Natural killer cell treated with Interleukin-12 subunit alpha and Interleukin-12 subunit beta and Interleukin-15 and Interleukin-18, amount 100 ng/mL, for 72 hours (primary cell): ENCODE measurements at regions not wholly inside any gene's neighbourhood (a gene's known extent, or its start where the extent isn't known, plus 50 kb on each side); places are given as distances from the start of the nearest gene placed in this dataset.
A peak's percentile ranks its signal among the peaks of the same experiment; 100 is the strongest.

Experiments used
- ATAC-seq, 2 donors: fragments of 150-1000 bp; cut with Tn5 transposase in 1 of 2; sonication (Bioruptor Pico), chemical (Tn5 transposase) in 1 of 2; 2 replicates each; pipeline ENCODE4 v1.10.0; 2021
- DNase-seq: peaks from one replicate; pipeline ENCODE4 v3.0.0; 2022; ENCODE audit warnings: low spot score
- H3K27ac Mint-ChIP-seq, 2 donors: 1 replicate in 1 of 2; 2 replicates in 1 of 2; pipeline ENCODE4 v1.8.0; 2022; ENCODE audit warnings: mixed read lengths in 2 of 2, mild to moderate bottlenecking in 1 of 2, moderate library complexity in 1 of 2
- H3K27me3 Mint-ChIP-seq, 2 donors: 1 replicate in 1 of 2; 2 replicates in 1 of 2; pipeline ENCODE4 v1.8.0; 2022; ENCODE audit warnings: mixed read lengths in 2 of 2
- H3K36me3 Mint-ChIP-seq: one replicate; pipeline ENCODE4 v1.8.0; 2022; ENCODE audit warnings: mixed read lengths
- H3K4me1 Mint-ChIP-seq, 2 donors: 1 replicate in 1 of 2; 2 replicates in 1 of 2; pipeline ENCODE4 v1.8.0; 2022; ENCODE audit warnings: low read depth in 2 of 2, mixed read lengths in 2 of 2, mild to moderate bottlenecking in 1 of 2
- H3K4me3 Mint-ChIP-seq: one replicate; pipeline ENCODE4 v1.8.0; 2022; ENCODE audit warnings: mixed read lengths
- H3K9me3 Mint-ChIP-seq: 2 replicates; pipeline ENCODE4 v1.8.0; 2022; ENCODE audit warnings: mixed read lengths

GRCh38 chr13:70390968-70391367 is 282.7 kb upstream of the KLHL1 start:
- H3K36me3 Mint-ChIP-seq, result no peaks in the 10 kb centered on the region
- H3K27ac Mint-ChIP-seq, result no peak overlapping the region
- ATAC-seq, result no peak
- H3K9me3 Mint-ChIP-seq, result peaks cover 18% of the 10 kb centered on the region
- H3K4me3 Mint-ChIP-seq, result no peak overlapping the region
- H3K4me1 Mint-ChIP-seq, result no peaks in the 10 kb centered on the region
- H3K27me3 Mint-ChIP-seq, result no peaks in the 10 kb centered on the region
- DNase-seq, result no peak

GRCh38 chr13:70390064-70390463 is 281.8 kb upstream of the KLHL1 start:
- H3K27ac Mint-ChIP-seq, result no peak overlapping the region
- H3K4me3 Mint-ChIP-seq, result no peak overlapping the region
- no peaks in the 10 kb centered on the region for H3K36me3 Mint-ChIP-seq
- no peaks in the 10 kb centered on the region for H3K27me3 Mint-ChIP-seq
- ATAC-seq (no peak), DNase-seq (no peak)
- H3K9me3 Mint-ChIP-seq, result peaks cover 18% of the 10 kb centered on the region
- no peaks in the 10 kb centered on the region for H3K4me1 Mint-ChIP-seq

GRCh38 chr13:70388935-70389334 is 280.7 kb upstream of the KLHL1 start:
- no peaks in the 10 kb centered on the region for H3K27me3 Mint-ChIP-seq
- H3K9me3 Mint-ChIP-seq, result peaks cover 18% of the 10 kb centered on the region
- no peak overlapping the region for H3K4me3 Mint-ChIP-seq
- H3K4me1 Mint-ChIP-seq, result no peaks in the 10 kb centered on the region
- ATAC-seq (no peak), DNase-seq (no peak)
- H3K36me3 Mint-ChIP-seq, result no peaks in the 10 kb centered on the region
- H3K27ac Mint-ChIP-seq, result no peak overlapping the region

- no peaks in the 10 kb centered on the region for H3K36me3 Mint-ChIP-seq
- no peaks in the 10 kb centered on the region for H3K27me3 Mint-ChIP-seq
- no peak overlapping the region for H3K27ac Mint-ChIP-seq
- no peak for DNase-seq
- peak in 1 of 2 donors; percentile 36 for ATAC-seq
- H3K9me3 Mint-ChIP-seq, result peaks cover 14% of the 10 kb centered on the region
- no peaks in the 10 kb centered on the region for H3K4me1 Mint-ChIP-seq
- H3K4me3 Mint-ChIP-seq, result no peak overlapping the region
Observed at GRCh38 chr13:70386919-70387318, 278.7 kb upstream of the KLHL1 start.

- Mint-ChIP-seq H3K4me1 (no peaks in the 10 kb centered on the region), H3K4me3 (no peak overlapping the region), H3K9me3 (peaks cover 7% of the 10 kb centered on the region), H3K36me3 (no peaks in the 10 kb centered on the region), H3K27ac (no peak overlapping the region), H3K27me3 (no peaks in the 10 kb centered on the region)
- no peak for ATAC-seq
- DNase-seq, result no peak
Observed at GRCh38 chr13:70385852-70386251, 277.6 kb upstream of the KLHL1 start.

GRCh38 chr13:70384156-70384555 is 275.9 kb upstream of the KLHL1 start:
- H3K4me1 Mint-ChIP-seq, result no peaks in the 10 kb centered on the region
- ATAC-seq, result no peak

GRCh38 chr13:70380809-70381208 is 272.6 kb upstream of the KLHL1 start:
- DNase-seq (no peak), ATAC-seq (no peak)
- no peak overlapping the region for H3K27ac Mint-ChIP-seq
- no peaks in the 10 kb centered on the region for H3K4me1 Mint-ChIP-seq
- no peaks in the 10 kb centered on the region for H3K36me3 Mint-ChIP-seq
- H3K4me3 Mint-ChIP-seq, result no peak overlapping the region
- H3K27me3 Mint-ChIP-seq, result no peaks in the 10 kb centered on the region
- H3K9me3 Mint-ChIP-seq, result peaks cover 6% of the 10 kb centered on the region

More at GRCh38 chr13:70384156-70384555, 275.9 kb upstream of the KLHL1 start:
- H3K4me3 Mint-ChIP-seq, result no peak overlapping the region
- no peaks in the 10 kb centered on the region for H3K27me3 Mint-ChIP-seq
- DNase-seq, result no peak
- H3K9me3 Mint-ChIP-seq, result peaks cover 8% of the 10 kb centered on the region
- H3K27ac Mint-ChIP-seq, result no peak overlapping the region
- H3K36me3 Mint-ChIP-seq, result no peaks in the 10 kb centered on the region

- ATAC-seq (no peak), DNase-seq (no peak)
- Mint-ChIP-seq H3K36me3 (no peaks in the 10 kb centered on the region), H3K4me3 (no peak overlapping the region), H3K27ac (no peak overlapping the region), H3K4me1 (no peaks in the 10 kb centered on the region), H3K27me3 (no peaks in the 10 kb centered on the region), H3K9me3 (peaks cover 8% of the 10 kb centered on the region)
Observed at GRCh38 chr13:70375718-70376117, 267.5 kb upstream of the KLHL1 start.

GRCh38 chr13:70370924-70371323 is 262.7 kb upstream of the KLHL1 start:
- Mint-ChIP-seq H3K36me3 (no peaks in the 10 kb centered on the region), H3K4me3 (no peak overlapping the region), H3K9me3 (peaks cover 15% of the 10 kb centered on the region), H3K27ac (no peak overlapping the region), H3K4me1 (no peaks in the 10 kb centered on the region), H3K27me3 (no peaks in the 10 kb centered on the region)
- no peak for DNase-seq
- ATAC-seq, result no peak

- no peak overlapping the region for H3K27ac Mint-ChIP-seq
- no peak for DNase-seq
- H3K4me1 Mint-ChIP-seq, result no peaks in the 10 kb centered on the region
- no peak for ATAC-seq
- H3K36me3 Mint-ChIP-seq, result no peaks in the 10 kb centered on the region
- no peak overlapping the region for H3K4me3 Mint-ChIP-seq
- peaks cover 25% of the 10 kb centered on the region for H3K9me3 Mint-ChIP-seq
- H3K27me3 Mint-ChIP-seq, result no peaks in the 10 kb centered on the region
Observed at GRCh38 chr13:70366720-70367119, 258.5 kb upstream of the KLHL1 start.

GRCh38 chr13:70363991-70364390 is 255.7 kb upstream of the KLHL1 start:
- ATAC-seq, result no peak
- Mint-ChIP-seq H3K4me3 (no peak overlapping the region), H3K9me3 (peaks cover 22% of the 10 kb centered on the region), H3K36me3 (no peaks in the 10 kb centered on the region), H3K27ac (no peak overlapping the region), H3K4me1 (no peaks in the 10 kb centered on the region), H3K27me3 (no peaks in the 10 kb centered on the region)
- no peak for DNase-seq

GRCh38 chr13:70362820-70363570 is 254.7 kb upstream of the KLHL1 start:
- Mint-ChIP-seq H3K4me3 (no peak overlapping the region), H3K36me3 (no peaks in the 10 kb centered on the region), H3K9me3 (peaks cover 18% of the 10 kb centered on the region), H3K27me3 (no peaks in the 10 kb centered on the region), H3K27ac (no peak overlapping the region), H3K4me1 (no peaks in the 10 kb centered on the region)
- no peak for ATAC-seq
- DNase-seq, result no peak

- Mint-ChIP-seq H3K4me3 (no peak overlapping the region), H3K27me3 (no peaks in the 10 kb centered on the region), H3K36me3 (no peaks in the 10 kb centered on the region), H3K9me3 (no peaks in the 10 kb centered on the region), H3K4me1 (no peaks in the 10 kb centered on the region), H3K27ac (no peak overlapping the region)
- DNase-seq, result no peak
- no peak for ATAC-seq
Observed at GRCh38 chr13:70357031-70357430, 248.8 kb upstream of the KLHL1 start.

GRCh38 chr13:70353096-70353495 is 244.8 kb upstream of the KLHL1 start:
- peaks cover 5% of the 10 kb centered on the region for H3K9me3 Mint-ChIP-seq
- H3K27ac Mint-ChIP-seq, result no peak overlapping the region
- no peaks in the 10 kb centered on the region for H3K36me3 Mint-ChIP-seq
- DNase-seq, result no peak
- no peaks in the 10 kb centered on the region for H3K27me3 Mint-ChIP-seq
- H3K4me3 Mint-ChIP-seq, result no peak overlapping the region
- ATAC-seq, result no peak
- H3K4me1 Mint-ChIP-seq, result no peaks in the 10 kb centered on the region
